CD8-positive, alpha-beta memory T cell (primary cell): ENCODE measurements at regions not wholly inside any gene's neighbourhood (a gene's known extent, or its start where the extent isn't known, plus 50 kb on each side); places are given as distances from the start of the nearest gene placed in this dataset.
A peak's percentile ranks its signal among the peaks of the same experiment; 100 is the strongest.
"Not testable (repeated sequence)": the region's sequence is repeated elsewhere in the genome, so short reads cannot be mapped to it uniquely, and the experiment has no call there.

Source experiments
- CTCF ChIA-PET: fragments of 350-600 bp; sonication (Branson Sonifier 250); formaldehyde crosslinking; loops from one replicate; lab custom pipeline; 2021; ENCODE audit warnings: antibody characterized with exemption; lab: Charles Lee
- POLR2A ChIA-PET: fragments of 350-600 bp; sonication (Branson Sonifier 250); formaldehyde crosslinking; loops from one replicate; lab custom pipeline; 2021; ENCODE audit warnings: antibody characterized with exemption; lab: Charles Lee
- DNase-seq, 5 donors: peaks; one replicate each; pipeline versions ENCODE4 v3.0.0 to v3.0.0-alpha.2; 2020 to 2022; ENCODE audit warnings: mixed read lengths in 1 of 5
- H3K27ac ChIP-seq: one replicate; pipeline ENCODE4 v1.7.0; 2013; ENCODE audit warnings: low read depth, mild to moderate bottlenecking, low read length, moderate library complexity
- H3K27me3 ChIP-seq: 2 replicates; pipeline ENCODE4 v1.7.0; 2013; ENCODE audit warnings: low read length, mild to moderate bottlenecking; ENCODE audit not compliant: insufficient read depth, poor library complexity, severe bottlenecking
- H3K36me3 ChIP-seq: 2 replicates; pipeline ENCODE4 v1.7.0; 2013; ENCODE audit warnings: mild to moderate bottlenecking, low read length, moderate library complexity; ENCODE audit not compliant: insufficient read depth
- H3K4me1 ChIP-seq: 2 replicates; pipeline ENCODE4 v1.7.0; 2013; ENCODE audit warnings: mild to moderate bottlenecking, low read length, moderate library complexity; ENCODE audit not compliant: insufficient read depth
- H3K4me3 ChIP-seq: 2 replicates; pipeline ENCODE4 v1.7.0; 2013; ENCODE audit warnings: mild to moderate bottlenecking, low read length
- H3K9me3 ChIP-seq: 2 replicates; pipeline ENCODE4 v1.7.0; 2013; ENCODE audit warnings: mild to moderate bottlenecking, low read length
- H3K27ac Mint-ChIP-seq, 8 donors: one replicate each; pipeline ENCODE4 v1.8.0; 2020 to 2021; ENCODE audit warnings: mixed read lengths in 8 of 8, mild to moderate bottlenecking in 6 of 8, inconsistent platforms in 3 of 8, moderate library complexity in 3 of 8
- H3K27me3 Mint-ChIP-seq, 2 donors: one replicate each; pipeline ENCODE4 v1.8.0; 2020 to 2021; ENCODE audit warnings: mixed read lengths in 2 of 2, mild to moderate bottlenecking in 1 of 2, moderate library complexity in 1 of 2
- H3K36me3 Mint-ChIP-seq, 3 donors: one replicate each; pipeline ENCODE4 v1.8.0; 2020 to 2021; ENCODE audit warnings: mixed read lengths in 3 of 3, inconsistent platforms in 1 of 3, mild to moderate bottlenecking in 1 of 3
- H3K4me1 Mint-ChIP-seq, 3 donors: one replicate each; pipeline ENCODE4 v1.8.0; 2020 to 2021; ENCODE audit warnings: mixed read lengths in 3 of 3, inconsistent platforms in 1 of 3, mild to moderate bottlenecking in 1 of 3
- H3K4me3 Mint-ChIP-seq, 7 donors: one replicate each; pipeline ENCODE4 v1.8.0; 2020 to 2021; ENCODE audit warnings: mixed read lengths in 7 of 7, mild to moderate bottlenecking in 6 of 7, moderate library complexity in 4 of 7, inconsistent platforms in 2 of 7
- H3K9me3 Mint-ChIP-seq, 5 donors: one replicate each; pipeline ENCODE4 v1.8.0; 2020 to 2022; ENCODE audit warnings: mixed read lengths in 5 of 5, mild to moderate bottlenecking in 3 of 5, moderate library complexity in 2 of 5, inconsistent platforms in 1 of 5

DNA sequence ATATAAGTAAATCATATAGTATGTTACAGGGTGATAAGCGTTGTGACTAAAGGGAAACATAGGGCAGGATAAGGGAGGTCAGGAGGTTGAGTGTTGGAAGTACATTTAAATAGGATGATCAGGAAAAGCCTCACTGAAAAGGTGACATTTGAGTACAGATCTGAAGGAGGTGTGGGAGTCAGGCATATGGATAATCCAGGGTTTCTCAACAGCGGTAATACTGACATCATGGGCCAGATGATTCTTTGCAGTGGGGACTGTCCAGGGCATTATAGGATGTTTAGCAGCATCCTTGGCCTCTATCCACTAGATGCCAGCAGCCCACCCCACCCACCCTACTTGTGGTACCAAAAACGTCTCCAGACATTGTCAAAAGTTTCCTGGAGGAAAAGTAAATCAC, 292.6 kb upstream of the PREP start:
- CTCF ChIA-PET: no interaction called here
- Histone ChIP-seq H3K27me3 (no peaks in the 10 kb centered on the region), H3K27ac (no peak overlapping the region), H3K36me3 (no peaks in the 10 kb centered on the region), H3K4me3 (no peak overlapping the region), H3K4me1 (no peaks in the 10 kb centered on the region), H3K9me3 (no peaks in the 10 kb centered on the region)
- H3K9me3 Mint-ChIP-seq: no peaks in the 10 kb centered on the region
- no peak overlapping the region for H3K4me3 Mint-ChIP-seq
- H3K4me1 Mint-ChIP-seq: no peaks in the 10 kb centered on the region
- H3K27ac Mint-ChIP-seq: peak overlapping the region in 1 of 8 donors; percentile 30
- peaks cover 0 to 2% (median 0%) of the 10 kb centered on the region in 3 donors for H3K36me3 Mint-ChIP-seq
- DNase-seq: no peak
- H3K27me3 Mint-ChIP-seq: no peaks in the 10 kb centered on the region
- POLR2A ChIA-PET: no interaction called here

- ChIA-PET POLR2A (no interaction called here), CTCF (no interaction called here)
- Mint-ChIP-seq H3K4me1 (peaks cover 0 to 6% (median 0%) of the 10 kb centered on the region in 3 donors), H3K9me3 (peaks cover 0 to 10% (median 5%) of the 10 kb centered on the region in 5 donors), H3K27ac (peak overlapping the region in 1 of 8 donors; percentile 23), H3K36me3 (peaks cover 0 to 8% (median 3%) of the 10 kb centered on the region in 3 donors), H3K27me3 (peaks cover 0 to 2% of the 10 kb centered on the region in 2 donors), H3K4me3 (no peak overlapping the region)
- H3K9me3 ChIP-seq: no peaks in the 10 kb centered on the region
- H3K4me3 ChIP-seq: no peak overlapping the region
- DNase-seq: no peak
- H3K27ac ChIP-seq: no peak overlapping the region
- H3K4me1 ChIP-seq: no peaks in the 10 kb centered on the region
- H3K27me3 ChIP-seq: no peaks in the 10 kb centered on the region
- no peaks in the 10 kb centered on the region for H3K36me3 ChIP-seq
Measured at GRCh38 chr6:105692613-105693215, 289.8 kb upstream of the PREP start.

DNA sequence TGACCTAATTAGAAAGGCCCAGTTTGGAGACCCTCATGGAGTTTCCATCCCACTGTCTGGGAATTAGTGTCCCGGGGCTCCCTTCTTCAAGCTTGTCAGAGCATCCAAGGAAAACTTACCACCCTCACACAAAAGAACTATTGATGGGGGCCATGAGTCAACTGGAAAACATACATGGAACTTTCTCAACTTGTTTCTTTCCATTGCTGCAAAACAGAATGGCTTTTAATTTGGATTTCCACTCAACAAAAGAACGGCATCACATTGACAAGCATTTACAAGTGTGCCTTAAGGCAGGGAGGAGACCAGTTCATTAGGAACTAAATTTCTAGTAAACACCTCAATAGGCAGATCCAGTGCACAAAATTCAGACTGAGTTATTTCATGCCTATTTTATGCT, 289.1 kb upstream of the PREP start:
- CTCF ChIA-PET: no interaction called here
- DNase-seq: no peak
- Histone ChIP-seq H3K36me3 (no peaks in the 10 kb centered on the region), H3K27me3 (no peaks in the 10 kb centered on the region), H3K4me3 (no peak overlapping the region), H3K4me1 (no peaks in the 10 kb centered on the region), H3K27ac (no peak overlapping the region), H3K9me3 (no peaks in the 10 kb centered on the region)
- Mint-ChIP-seq H3K4me1 (peaks cover 0 to 6% (median 0%) of the 10 kb centered on the region in 3 donors), H3K9me3 (peaks cover 0 to 17% (median 13%) of the 10 kb centered on the region in 5 donors), H3K36me3 (peaks cover 2 to 16% (median 3%) of the 10 kb centered on the region in 3 donors), H3K4me3 (no peak overlapping the region), H3K27me3 (peaks cover 0 to 3% of the 10 kb centered on the region in 2 donors), H3K27ac (no peak overlapping the region)
- POLR2A ChIA-PET: no interaction called here

GRCh38 chr6:105691081-105691480, 288.2 kb upstream of the PREP start:
- no peaks in the 10 kb centered on the region for H3K4me1 ChIP-seq
- Mint-ChIP-seq H3K9me3 (peaks cover 5 to 25% (median 19%) of the 10 kb centered on the region in 5 donors), H3K4me1 (peaks cover 0 to 6% (median 0%) of the 10 kb centered on the region in 3 donors), H3K27me3 (peaks cover 0 to 3% of the 10 kb centered on the region in 2 donors), H3K27ac (no peak overlapping the region), H3K36me3 (peaks cover 2 to 22% (median 3%) of the 10 kb centered on the region in 3 donors), H3K4me3 (no peak overlapping the region)
- H3K36me3 ChIP-seq: no peaks in the 10 kb centered on the region
- H3K27ac ChIP-seq: no peak overlapping the region
- ChIA-PET POLR2A (no interaction called here), CTCF (no interaction called here)
- DNase-seq: no peak
- H3K27me3 ChIP-seq: no peaks in the 10 kb centered on the region
- H3K9me3 ChIP-seq: no peaks in the 10 kb centered on the region
- H3K4me3 ChIP-seq: no peak overlapping the region

- H3K27me3 ChIP-seq: no peaks in the 10 kb centered on the region
- no peak overlapping the region for H3K27ac ChIP-seq
- H3K4me3 ChIP-seq: no peak overlapping the region
- H3K4me1 ChIP-seq: no peaks in the 10 kb centered on the region
- Mint-ChIP-seq H3K27ac (no peak overlapping the region), H3K4me1 (peaks cover 0 to 6% (median 0%) of the 10 kb centered on the region in 3 donors), H3K4me3 (no peak overlapping the region), H3K9me3 (peaks cover 10 to 30% (median 24%) of the 10 kb centered on the region in 5 donors), H3K27me3 (peaks cover 0 to 3% of the 10 kb centered on the region in 2 donors), H3K36me3 (peaks cover 2 to 31% (median 3%) of the 10 kb centered on the region in 3 donors)
- no peaks in the 10 kb centered on the region for H3K36me3 ChIP-seq
- no peak for DNase-seq
- H3K9me3 ChIP-seq: no peaks in the 10 kb centered on the region
- CTCF ChIA-PET: no interaction called here
- POLR2A ChIA-PET: no interaction called here
Measured at GRCh38 chr6:105688573-105688972, 285.7 kb upstream of the PREP start.

GRCh38 chr6:105686793-105687192, 283.9 kb upstream of the PREP start:
- POLR2A ChIA-PET, CTCF ChIA-PET, H3K4me3 Mint-ChIP-seq, H3K27me3 ChIP-seq, DNase-seq, H3K27ac ChIP-seq, H3K4me1 Mint-ChIP-seq, H3K4me1 ChIP-seq, H3K4me3 ChIP-seq, H3K9me3 ChIP-seq, H3K27me3 Mint-ChIP-seq, H3K27ac Mint-ChIP-seq, H3K36me3 ChIP-seq: not testable (repeated sequence)
- Mint-ChIP-seq H3K36me3 (peaks cover 2 to 38% (median 3%) of the 10 kb centered on the region in 3 donors), H3K9me3 (peaks cover 12 to 40% (median 30%) of the 10 kb centered on the region in 5 donors)

DNA sequence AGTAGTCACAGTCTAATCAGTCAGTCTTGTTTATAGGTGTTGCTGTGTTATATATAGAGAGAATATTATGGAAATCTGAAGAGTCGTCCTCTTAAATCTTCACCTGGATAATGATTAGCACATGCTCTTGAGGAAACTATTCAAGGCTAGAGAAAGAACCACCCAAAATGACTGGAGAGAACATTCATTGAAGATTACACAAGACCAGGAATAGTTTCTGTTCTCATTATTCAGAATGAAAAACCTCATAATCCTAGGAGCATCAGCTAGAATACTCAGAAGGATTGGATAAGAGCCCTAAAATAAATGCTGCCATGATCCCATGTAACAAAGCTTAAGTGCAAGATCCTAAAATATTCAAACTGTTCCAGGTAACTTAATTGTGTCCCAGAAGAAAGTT, 278.2 kb upstream of the PREP start:
- POLR2A ChIA-PET: no interaction called here
- H3K27ac ChIP-seq: no peak overlapping the region
- no peaks in the 10 kb centered on the region for H3K36me3 ChIP-seq
- H3K4me1 ChIP-seq: no peaks in the 10 kb centered on the region
- no peak overlapping the region for H3K4me3 ChIP-seq
- H3K27ac Mint-ChIP-seq: no peak overlapping the region
- no peak for DNase-seq
- peaks cover 0 to 28% (median 6%) of the 10 kb centered on the region in 3 donors for H3K36me3 Mint-ChIP-seq
- H3K4me3 Mint-ChIP-seq: no peak overlapping the region
- no peaks in the 10 kb centered on the region for H3K27me3 Mint-ChIP-seq
- H3K9me3 ChIP-seq: no peaks in the 10 kb centered on the region
- H3K27me3 ChIP-seq: no peaks in the 10 kb centered on the region
- no peaks in the 10 kb centered on the region for H3K4me1 Mint-ChIP-seq
- CTCF ChIA-PET: no interaction called here
- peaks cover 15 to 27% (median 21%) of the 10 kb centered on the region in 5 donors for H3K9me3 Mint-ChIP-seq

DNA sequence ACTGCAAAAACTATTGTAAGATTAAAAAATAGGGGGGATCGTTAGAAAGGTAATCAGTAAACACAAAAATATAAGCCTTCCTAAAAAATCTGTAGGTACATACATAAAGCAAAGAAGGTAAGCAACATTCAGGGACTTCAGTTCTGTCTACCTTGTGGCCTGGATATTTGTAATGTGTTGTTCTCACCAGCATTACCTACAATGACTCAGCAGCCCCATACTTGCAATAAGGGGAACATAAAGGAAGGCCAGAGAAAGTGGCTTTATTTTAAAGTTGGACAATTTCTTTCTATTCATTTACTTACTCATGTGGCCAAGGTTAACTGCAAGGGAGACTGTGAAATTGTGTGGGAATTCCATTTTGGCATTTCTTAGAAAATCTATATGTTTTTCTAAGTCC, 277.2 kb upstream of the PREP start:
- no peaks in the 10 kb centered on the region for H3K27me3 ChIP-seq
- H3K4me3 ChIP-seq: no peak overlapping the region
- POLR2A ChIA-PET: no interaction called here
- H3K27ac ChIP-seq: no peak overlapping the region
- Mint-ChIP-seq H3K9me3 (peaks cover 15 to 27% (median 21%) of the 10 kb centered on the region in 5 donors), H3K27me3 (no peaks in the 10 kb centered on the region), H3K4me1 (no peaks in the 10 kb centered on the region), H3K27ac (no peak overlapping the region), H3K36me3 (peaks cover 0 to 27% (median 6%) of the 10 kb centered on the region in 3 donors), H3K4me3 (no peak overlapping the region)
- DNase-seq: no peak
- CTCF ChIA-PET: no interaction called here
- no peaks in the 10 kb centered on the region for H3K4me1 ChIP-seq
- H3K9me3 ChIP-seq: no peaks in the 10 kb centered on the region
- H3K36me3 ChIP-seq: no peaks in the 10 kb centered on the region
